Peyer's patch (tissue), 4 donors: ENCODE measurements at regions not wholly inside any gene's neighbourhood (a gene's known extent, or its start where the extent isn't known, plus 50 kb on each side); places are given as distances from the start of the nearest gene placed in this dataset.

Source experiments
- CTCF ChIP-seq, 6 experiments: fragments of 450-650 bp in 4 of 6; fragments of 200-600 bp in 2 of 6; sonication (generic) in 1 of 6; IDR thresholded peaks; one replicate each; pipeline ENCODE4 v1.5.1; 2017 to 2019; ENCODE audit warnings: antibody characterized with exemption in 6 of 6, mild to moderate bottlenecking in 3 of 6, moderate library complexity in 1 of 6
- POLR2A ChIP-seq, 2 donors: fragments of 450-650 bp; IDR thresholded peaks; one replicate each; pipeline ENCODE4 v1.5.1; 2017; ENCODE audit warnings: antibody characterized with exemption in 2 of 2, mild to moderate bottlenecking in 2 of 2, moderate library complexity in 2 of 2

- TF ChIP-seq CTCF (IDR thresholded peaks at IDR 0.05) (no peak), POLR2A (IDR thresholded peaks at IDR 0.05) (no peak)
These were observed 433.7 kb upstream of the MYT1L start for GRCh38 chr2:2764739-2765138.
